Hematopoietic multipotent progenitor cell treated with erythropoietin and hydrocortisone succinate and interleukin-3 and kit ligand, for 4 days (in vitro differentiated cells): ENCODE measurements at regions not wholly inside any gene's neighbourhood (a gene's known extent, or its start where the extent isn't known, plus 50 kb on each side); places are given as distances from the start of the nearest gene placed in this dataset.
"Not testable (repeated sequence)": the region's sequence is repeated elsewhere in the genome, so short reads cannot be mapped to it uniquely, and the experiment has no call there.

ENCODE experiments used
- DNase-seq: peaks from one replicate; pipeline ENCODE4 v3.0.0-alpha.2; 2015

DNA sequence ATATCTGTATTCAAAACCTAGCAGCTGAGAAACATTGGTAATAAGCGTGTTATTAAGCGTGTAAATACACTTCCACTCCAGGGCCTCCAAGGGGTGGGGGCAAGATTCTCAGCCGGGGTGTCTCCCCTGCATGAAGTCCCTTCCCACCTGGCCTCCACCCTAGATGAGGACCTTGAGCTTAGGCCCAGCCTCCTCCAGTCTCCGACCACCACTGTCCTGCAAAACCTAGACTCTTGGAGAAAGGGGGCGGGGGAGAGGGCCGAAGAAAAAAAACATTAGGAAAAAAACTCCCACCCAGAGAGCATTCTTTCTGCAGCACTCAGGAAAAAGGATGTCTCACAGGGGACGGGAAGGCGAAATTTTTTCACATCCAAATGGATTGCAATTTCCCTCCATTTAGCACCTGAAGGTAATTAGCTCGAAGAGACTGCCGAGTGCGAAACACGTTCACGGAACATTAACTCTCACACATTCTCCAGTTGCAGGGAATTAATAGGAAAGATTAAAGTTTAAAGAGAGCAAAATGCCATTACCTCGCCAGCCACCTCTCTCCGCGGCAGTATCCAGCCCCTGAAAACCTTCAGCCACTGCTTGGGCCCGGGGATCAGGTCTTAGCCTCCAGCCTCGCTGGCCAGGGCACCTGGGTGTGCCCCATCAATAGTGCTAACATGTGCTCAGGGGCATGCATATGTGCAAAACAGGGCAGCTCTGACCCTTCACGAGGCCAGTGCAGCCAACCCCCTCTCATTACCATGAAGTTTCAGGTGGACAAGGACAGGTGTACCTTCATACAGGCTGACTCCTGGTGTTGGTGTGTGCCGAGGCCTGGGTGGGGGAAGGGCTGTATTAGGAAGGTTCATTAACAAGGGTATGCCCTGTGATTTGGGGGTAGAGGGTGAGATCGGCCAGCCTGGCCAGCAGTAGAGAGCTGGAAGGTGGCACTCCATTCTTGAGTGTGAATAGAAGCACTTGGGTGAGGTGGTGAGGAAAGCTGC is 77.2 kb downstream of the HIF1AN start:
- no peak for DNase-seq

DNA sequence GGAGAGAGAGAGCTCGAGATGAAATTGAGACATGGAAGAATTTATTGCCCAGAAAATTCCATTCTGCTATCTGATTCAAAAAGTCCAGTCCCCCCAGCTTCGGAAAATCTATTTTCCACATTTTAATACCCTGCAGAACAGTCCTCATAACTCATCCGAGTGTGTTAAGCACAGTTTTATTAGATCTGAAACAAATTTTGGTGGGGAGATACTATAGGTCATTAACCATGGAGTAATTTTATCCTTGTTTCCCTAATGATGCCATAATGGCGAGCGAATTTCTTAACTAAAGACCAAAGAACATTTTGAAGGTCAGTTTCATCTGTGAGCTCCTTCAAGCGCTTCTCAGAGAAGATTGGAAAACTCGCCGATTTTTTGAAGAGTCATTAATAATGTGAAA is 78.1 kb downstream of the HIF1AN start:
- DNase-seq, result no peak

DNA sequence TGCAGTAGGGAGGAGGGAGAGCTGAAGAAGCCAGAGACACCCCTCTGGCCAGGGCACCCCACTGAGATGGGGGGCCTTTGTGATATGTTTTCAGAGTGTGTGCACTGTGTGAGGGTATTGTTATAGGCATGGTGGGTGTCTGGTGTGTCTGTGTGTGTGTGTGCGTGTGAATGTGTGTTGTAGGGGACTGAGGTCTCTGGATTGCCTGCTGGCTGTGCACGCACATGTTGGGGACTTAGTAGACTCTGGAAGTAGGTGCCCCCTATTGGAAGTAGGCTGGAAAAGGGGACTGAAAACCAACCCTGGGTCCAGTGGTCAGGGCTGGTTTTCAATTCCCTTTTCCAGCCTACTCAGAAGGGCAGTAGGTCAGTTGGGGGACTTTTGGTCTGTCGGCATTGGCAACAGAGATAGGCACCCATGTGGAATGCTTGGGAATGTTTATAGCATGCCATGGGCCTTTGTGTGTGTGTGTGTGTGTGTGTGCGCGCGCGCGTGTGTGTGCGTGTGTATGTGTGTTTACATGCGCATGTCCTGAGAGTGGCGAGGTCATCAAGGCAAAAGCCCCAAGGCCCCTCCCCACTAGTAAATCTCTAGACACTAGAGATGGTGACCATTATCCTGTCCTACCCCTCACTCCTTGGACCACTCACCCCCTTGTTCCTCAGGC is 78.8 kb downstream of the HIF1AN start:
- no peak for DNase-seq

GRCh38 chr10:100615241-100615640 is 79.5 kb downstream of the HIF1AN start:
- DNase-seq, result no peak

- no peak for DNase-seq
Measured at GRCh38 chr10:100615908-100616307, 80.2 kb downstream of the HIF1AN start.

- DNase-seq, result no peak
Measured at GRCh38 chr10:100618091-100618615, 82.4 kb downstream of the HIF1AN start.

DNA sequence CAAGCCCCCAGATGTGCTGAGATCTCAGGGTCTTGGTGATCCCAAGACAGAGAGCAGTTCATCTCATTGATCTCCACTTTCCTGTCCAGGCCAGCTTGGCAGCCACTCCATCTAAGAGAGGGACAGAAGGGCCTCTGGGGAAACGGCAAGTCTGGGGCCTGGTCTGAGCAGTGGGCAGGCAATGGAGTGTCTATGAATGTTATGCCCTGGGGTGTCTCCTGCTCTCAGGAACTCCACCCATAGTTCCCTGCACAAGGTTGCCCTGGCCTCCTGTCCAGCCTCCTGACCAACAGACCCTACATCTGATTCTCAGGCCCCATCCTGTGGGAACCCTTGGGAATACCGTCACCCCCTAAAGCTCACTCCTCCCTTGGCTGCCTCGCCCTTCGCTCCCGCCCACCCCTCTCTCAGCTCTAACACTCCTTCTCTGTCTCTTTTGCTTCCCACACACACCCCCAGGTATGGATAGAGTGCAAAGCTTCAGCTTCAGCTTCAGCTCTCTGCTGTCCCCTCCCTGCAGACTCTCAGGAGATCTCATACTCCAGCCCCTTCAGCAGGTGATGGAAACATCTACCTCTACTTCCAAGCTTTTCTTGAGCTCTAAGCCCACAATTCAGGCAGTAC is 83.0 kb downstream of the HIF1AN start:
- DNase-seq, result no peak

DNA sequence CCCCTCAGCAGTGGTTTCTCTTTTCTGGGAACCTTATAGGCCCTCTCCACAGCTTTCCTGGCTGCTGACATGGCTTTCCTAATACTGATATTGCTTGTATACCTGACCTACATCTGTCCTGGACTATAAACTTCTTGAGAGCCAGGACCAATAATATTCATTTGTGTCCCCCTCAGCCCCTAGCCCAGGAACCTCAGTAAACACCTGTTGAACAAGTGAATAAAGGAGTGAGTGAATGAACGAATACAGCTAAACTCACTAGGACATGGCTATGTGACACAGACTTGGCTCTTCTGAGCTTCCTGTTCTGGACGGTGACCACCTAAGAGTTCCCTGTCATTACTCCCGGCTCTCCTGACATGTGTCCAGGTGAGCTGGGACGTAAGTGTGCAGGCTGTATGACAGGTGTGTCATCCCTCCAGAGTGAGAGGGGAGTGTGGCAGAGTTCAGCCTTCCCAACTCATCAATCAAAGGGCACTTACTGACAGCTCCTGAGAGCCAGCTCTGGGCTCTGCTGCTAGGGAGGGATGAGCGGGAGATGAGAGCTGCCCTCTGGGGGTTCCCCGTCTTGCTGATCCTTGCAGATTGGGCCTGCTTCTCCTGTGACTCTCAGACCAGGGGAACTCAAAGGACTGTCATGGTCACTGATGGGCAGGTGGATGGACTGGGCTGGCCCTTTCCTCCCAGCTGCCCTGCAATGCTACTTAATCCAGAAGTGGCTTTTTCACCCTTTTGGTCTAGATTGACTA is 84.5 kb downstream of the HIF1AN start:
- no peak for DNase-seq

- DNase-seq, result peak; percentile 11
Measured at GRCh38 chr10:100621360-100622205, 85.8 kb downstream of the HIF1AN start.

DNA sequence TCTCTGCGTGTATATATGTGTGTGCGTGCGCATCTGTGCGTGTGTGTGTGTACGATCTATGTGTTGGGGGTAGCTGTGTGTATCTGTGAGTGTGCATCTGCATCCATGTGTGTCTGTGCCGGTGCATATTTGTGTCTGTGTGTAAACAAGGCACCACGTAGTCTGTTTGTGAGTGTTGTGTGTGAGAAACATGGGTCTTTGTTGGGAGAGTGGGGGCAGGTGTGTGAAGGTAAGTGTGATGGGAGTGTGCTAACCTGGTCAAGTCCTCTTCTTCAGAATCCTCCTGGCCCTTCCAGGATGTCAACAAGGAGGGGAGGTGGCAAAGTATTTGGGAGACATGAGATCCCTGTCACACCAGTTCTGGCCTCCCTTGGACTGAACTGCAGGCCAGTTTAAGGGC is 87.2 kb downstream of the HIF1AN start:
- no peak for DNase-seq

DNA sequence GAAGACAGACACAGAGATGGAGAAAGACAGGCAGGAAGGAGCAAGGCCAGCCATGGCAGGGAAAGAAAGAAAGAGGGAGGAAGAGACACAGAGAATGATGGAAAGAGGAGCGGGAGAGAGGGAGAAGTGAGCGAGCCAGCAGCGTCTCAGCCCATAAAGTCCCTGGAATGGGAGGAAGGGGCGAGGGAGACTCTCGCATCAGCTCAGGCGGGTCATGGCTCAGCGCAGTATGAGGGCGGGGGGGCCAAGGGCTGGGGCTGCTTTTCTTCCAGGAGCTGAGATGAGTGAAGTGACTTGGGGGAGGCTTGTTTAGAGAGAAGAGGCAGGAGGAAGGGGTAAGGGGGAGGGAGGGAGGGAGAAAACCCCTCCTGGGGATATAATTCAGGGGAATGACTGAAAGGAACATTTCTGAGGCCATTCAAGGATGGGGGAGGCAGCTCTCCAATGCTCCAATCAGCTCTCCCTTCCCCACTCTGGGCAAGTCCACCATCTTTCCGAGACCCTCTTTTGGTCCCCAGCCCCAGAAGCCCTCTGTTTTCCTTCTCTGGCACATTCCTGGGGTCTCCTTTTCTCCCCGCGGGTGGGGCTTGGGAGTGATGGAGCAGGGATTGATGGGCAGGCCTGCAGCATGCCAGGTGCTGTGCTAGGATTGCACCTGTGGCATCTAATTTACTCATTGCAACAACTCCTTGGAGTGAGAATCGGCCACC is 87.9 kb downstream of the HIF1AN start:
- no peak for DNase-seq

DNA sequence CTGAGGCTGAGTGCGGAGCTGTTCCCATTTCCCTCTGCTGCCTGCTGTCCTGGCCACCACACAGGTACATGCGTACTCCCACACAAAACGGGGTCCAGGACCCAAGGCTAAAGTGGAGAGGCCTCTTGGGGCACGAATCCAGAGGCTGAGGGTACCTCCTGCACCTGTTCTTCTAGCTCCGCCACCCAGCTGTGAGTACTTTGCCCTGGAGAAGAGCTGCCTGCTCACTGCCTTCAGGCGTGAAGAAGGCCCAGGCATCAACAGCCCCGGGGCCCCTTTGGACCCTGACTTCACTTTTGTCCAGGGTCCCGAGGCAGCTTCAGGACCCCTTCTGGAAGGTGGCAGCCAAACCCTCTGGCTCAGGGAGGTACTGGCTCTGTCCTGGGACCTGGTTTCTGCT is 88.6 kb downstream of the HIF1AN start:
- no peak for DNase-seq

GRCh38 chr10:100625816-100626215 is 90.1 kb downstream of the HIF1AN start:
- no peak for DNase-seq

DNA sequence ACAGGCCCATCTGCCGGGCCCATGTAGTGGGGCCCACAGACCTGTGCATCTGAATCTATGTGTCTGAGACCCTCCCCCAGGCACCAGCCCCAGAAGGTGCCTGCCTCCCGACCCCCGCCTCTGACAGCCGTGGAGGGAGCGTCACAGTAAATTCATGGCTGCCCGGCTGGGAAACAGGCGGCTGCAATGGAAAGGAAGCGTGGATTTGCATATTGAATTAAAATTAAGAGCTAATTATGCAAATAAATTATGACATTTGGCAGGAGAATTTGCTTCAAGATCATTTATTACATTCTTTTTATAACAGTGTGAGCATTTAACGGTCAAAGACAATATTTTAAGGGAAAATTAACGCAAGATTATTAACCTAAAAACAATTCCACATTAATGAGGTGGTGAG is 92.3 kb downstream of the HIF1AN start:
- no peak for DNase-seq

GRCh38 chr10:100631192-100631591 is 95.4 kb downstream of the HIF1AN start:
- DNase-seq, result no peak

GRCh38 chr10:100632027-100632426 is 96.3 kb downstream of the HIF1AN start:
- DNase-seq, result no peak

GRCh38 chr10:100634034-100634433 is 98.3 kb downstream of the HIF1AN start:
- DNase-seq, result no peak

DNA sequence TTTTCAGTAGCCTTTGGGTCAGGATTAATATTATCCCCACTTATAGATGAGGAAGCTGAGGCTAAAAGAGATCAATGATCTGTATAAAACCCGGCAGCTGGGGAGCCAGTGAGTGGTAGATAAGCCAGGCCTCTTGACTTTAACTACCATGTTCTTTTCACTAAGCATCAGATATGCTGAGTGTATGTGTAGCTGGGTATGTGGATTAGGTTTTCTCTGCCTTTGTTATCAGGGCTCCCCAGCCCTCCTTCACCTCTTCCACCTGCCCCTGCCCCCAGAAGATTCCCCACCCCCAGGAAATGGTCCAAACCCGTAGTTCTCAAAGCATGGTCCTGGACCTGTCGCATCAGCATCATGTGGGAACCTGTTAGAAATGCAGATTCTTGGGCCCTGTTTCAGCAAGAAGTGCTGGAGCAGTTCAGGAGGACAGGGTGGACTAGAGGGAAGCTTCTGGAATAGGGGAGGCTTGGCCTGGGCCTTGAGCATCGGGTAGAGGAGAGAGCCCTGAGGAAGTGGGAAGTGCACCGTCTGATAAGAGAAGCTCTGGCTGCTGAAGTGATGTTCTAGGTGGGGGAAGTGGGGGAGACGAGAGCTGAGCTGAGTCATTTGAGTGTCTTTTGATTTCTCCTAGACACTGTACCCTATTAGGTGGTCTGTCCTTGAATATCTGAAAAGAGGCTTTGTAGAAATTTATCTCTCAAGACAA is 101.3 kb downstream of the HIF1AN start:
- peak; percentile 63 for DNase-seq

DNA sequence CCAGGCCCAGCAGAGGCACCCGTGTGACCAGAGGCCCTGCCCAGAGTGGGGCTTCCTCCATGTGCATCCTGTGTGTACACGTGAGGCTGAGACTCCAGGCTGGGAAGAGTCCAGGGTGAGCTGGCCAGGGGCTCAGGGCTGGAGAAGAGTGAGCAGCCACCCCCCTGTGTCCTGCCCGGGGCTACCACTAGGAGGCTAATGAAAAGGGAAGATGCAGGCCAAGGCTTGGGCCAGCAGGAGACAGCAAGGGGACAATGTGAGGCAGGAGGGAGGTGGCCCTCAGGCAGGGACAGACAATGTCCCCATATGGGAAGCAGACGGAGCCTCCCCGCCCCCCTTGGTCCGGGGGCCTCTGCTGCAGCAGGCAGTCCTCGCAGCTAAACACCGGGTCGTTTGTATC is 102.0 kb downstream of the HIF1AN start:
- peak; percentile 50 for DNase-seq

GRCh38 chr10:100638969-100639368 is 103.2 kb downstream of the HIF1AN start:
- DNase-seq, result not testable (repeated sequence)
